K562 (cell line): ENCODE measurements at regions not wholly inside any gene's neighbourhood (a gene's known extent, or its start where the extent isn't known, plus 50 kb on each side); places are given as distances from the start of the nearest gene placed in this dataset.

ENCODE experiments used
- CAMTA2 ChIP-seq: fragments of 250-450 bp; sonication (Bioruptor Pico); conservative IDR thresholded peaks from 2 replicates; pipeline ENCODE4 v1.5.1; 2022
- CHCHD3 ChIP-seq: fragments of 250-450 bp; sonication (Bioruptor Pico); IDR thresholded peaks from 2 replicates; pipeline ENCODE4 v2.1.2; 2022; ENCODE audit warnings: mild to moderate bottlenecking
- CXXC5 ChIP-seq: fragments of 250-450 bp; sonication (Bioruptor Pico); IDR thresholded peaks from 2 replicates; pipeline ENCODE4 v1.8.0; 2022; ENCODE audit warnings: inconsistent platforms, mild to moderate bottlenecking, moderate library complexity
- EGR1 ChIP-seq: fragments of 450-650 bp; conservative IDR thresholded peaks from 2 replicates; pipeline ENCODE4 v1.6.1; 2017; ENCODE audit warnings: mild to moderate bottlenecking
- FOXK1 ChIP-seq: sonication (generic); formaldehyde crosslinking; IDR thresholded peaks from 2 replicates; pipeline ENCODE4 v1.8.0; 2022; ENCODE audit warnings: missing genetic modification reagents, mild to moderate bottlenecking, borderline replicate concordance
- GABPB2 ChIP-seq: fragments of 250-450 bp; sonication (Bioruptor Pico); conservative IDR thresholded peaks from 2 replicates; pipeline ENCODE4 v1.5.1; 2021; ENCODE audit warnings: mild to moderate bottlenecking
- KLF1 ChIP-seq: fragments of 450-650 bp; IDR thresholded peaks from 2 replicates; pipeline ENCODE4 v1.6.1; 2016; ENCODE audit warnings: missing genetic modification characterization, missing compliant biosample characterization
- NR2F6 ChIP-seq: fragments of 450-650 bp; formaldehyde crosslinking; IDR thresholded peaks from 2 replicates; pipeline ENCODE4 v1.4.0; 2020; ENCODE audit warnings: mild to moderate bottlenecking
- RCOR1 ChIP-seq, 2 experiments: IDR thresholded peaks; 2 replicates each; pipeline ENCODE4 v1.6.1; 2012; ENCODE audit warnings: low read depth in 2 of 2, low read length in 2 of 2, borderline replicate concordance in 1 of 2, improper control_type of control experiment in 1 of 2
- SLC30A9 ChIP-seq: fragments of 250-450 bp; sonication (Bioruptor Pico); IDR thresholded peaks from 2 replicates; pipeline ENCODE4 v1.8.0; 2022; ENCODE audit warnings: mild to moderate bottlenecking, moderate library complexity
- SRSF1 ChIP-seq: fragments of 200-400 bp; formaldehyde crosslinking; IDR thresholded peaks from 2 replicates; pipeline ENCODE4 v1.6.1; 2017; ENCODE audit warnings: mild to moderate bottlenecking, low read depth, low read length, moderate library complexity
- TAL1 ChIP-seq: fragments of 450-650 bp; IDR thresholded peaks from 2 replicates; pipeline ENCODE4 v1.6.1; 2016; ENCODE audit warnings: mild to moderate bottlenecking
- TRIM24 ChIP-seq, 2 experiments: fragments of 450-650 bp; IDR thresholded peaks; 2 replicates each; pipeline ENCODE4 v1.6.1; 2016
- U2AF2 ChIP-seq: fragments of 200-400 bp; formaldehyde crosslinking; optimal IDR thresholded peaks from 2 replicates; pipeline ENCODE3; 2017; ENCODE audit warnings: low read depth, mild to moderate bottlenecking, low read length
- ZC3H11A ChIP-seq: IDR thresholded peaks from 2 replicates; pipeline ENCODE4 v1.6.1; 2012; ENCODE audit warnings: low read depth, low read length, improper control_type of control experiment
- ZNF444 ChIP-seq: fragments of 250-450 bp; sonication (Bioruptor Pico); IDR thresholded peaks from 2 replicates; pipeline ENCODE4 v1.4.0; 2020; ENCODE audit warnings: mild to moderate bottlenecking, moderate library complexity
- ZNF696 ChIP-seq: fragments of 250-450 bp; sonication (Bioruptor Pico); conservative IDR thresholded peaks from 2 replicates; pipeline ENCODE4 v1.4.0; 2020; ENCODE audit warnings: mild to moderate bottlenecking, moderate library complexity
- TF ChIP-seq, protein P1 (sequence below): fragments of 250-450 bp; sonication (Bioruptor Pico); IDR thresholded peaks from 2 replicates; pipeline ENCODE4 v1.5.0; 2021
- TF ChIP-seq, protein P2 (sequence below): sonication (generic); formaldehyde crosslinking; IDR thresholded peaks from 2 replicates; pipeline ENCODE4 v1.8.0; 2022; ENCODE audit warnings: missing genetic modification reagents, mild to moderate bottlenecking, moderate library complexity, borderline replicate concordance
- TF ChIP-seq, protein P3 (sequence below): fragments of 250-450 bp; sonication (Bioruptor Pico); IDR thresholded peaks from 2 replicates; pipeline ENCODE4 v1.5.0; 2020; ENCODE audit warnings: mild to moderate bottlenecking, borderline replicate concordance

- TF ChIP-seq ZNF696 (CRISPR knock-in tag), result no peak
- peak; percentile 39; the same call in 1 of the 2 replicates for TF ChIP-seq KLF1
- TF ChIP-seq CXXC5 (CRISPR knock-in tag), result peak; percentile 10; the same call in 1 of the 2 replicates
- TF ChIP-seq U2AF2, result no peak
- TF ChIP-seq CHCHD3 (CRISPR knock-in tag), result no peak
- no peak for TF ChIP-seq TRIM24 (IDR thresholded peaks at IDR 0.05)
- no peak for TF ChIP-seq SLC30A9 (CRISPR knock-in tag)
- TF ChIP-seq, protein P1, sequence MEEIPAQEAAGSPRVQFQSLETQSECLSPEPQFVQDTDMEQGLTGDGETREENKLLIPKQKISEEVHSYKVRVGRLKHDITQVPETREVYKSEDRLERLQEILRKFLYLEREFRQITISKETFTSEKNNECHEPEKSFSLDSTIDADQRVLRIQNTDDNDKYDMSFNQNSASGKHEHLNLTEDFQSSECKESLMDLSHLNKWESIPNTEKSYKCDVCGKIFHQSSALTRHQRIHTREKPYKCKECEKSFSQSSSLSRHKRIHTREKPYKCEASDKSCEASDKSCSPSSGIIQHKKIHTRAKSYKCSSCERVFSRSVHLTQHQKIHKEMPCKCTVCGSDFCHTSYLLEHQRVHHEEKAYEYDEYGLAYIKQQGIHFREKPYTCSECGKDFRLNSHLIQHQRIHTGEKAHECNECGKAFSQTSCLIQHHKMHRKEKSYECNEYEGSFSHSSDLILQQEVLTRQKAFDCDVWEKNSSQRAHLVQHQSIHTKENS (CRISPR knock-in tag), result no peak
- TF ChIP-seq ZC3H11A, result no peak
- no peak for TF ChIP-seq SRSF1
- no peak for TF ChIP-seq TAL1
- TF ChIP-seq NR2F6 (CRISPR knock-in tag), result no peak
- TF ChIP-seq CAMTA2, result no peak
- TF ChIP-seq FOXK1 (CRISPR knock-in tag), result no peak
- TF ChIP-seq ZNF444 (CRISPR knock-in tag), result no peak
- no peak for TF ChIP-seq GABPB2 (CRISPR knock-in tag)
- peak; percentile 95 for TF ChIP-seq EGR1
- peak in 1 of 2 experiments; percentile 76; a peak in 2 of 4 replicates for TF ChIP-seq RCOR1 (IDR thresholded peaks at IDR 0.05; ENCODE audit: borderline replicate concordance in 1 of 2, low read depth in 2 of 2, low read length in 2 of 2)
- TF ChIP-seq, protein P2, sequence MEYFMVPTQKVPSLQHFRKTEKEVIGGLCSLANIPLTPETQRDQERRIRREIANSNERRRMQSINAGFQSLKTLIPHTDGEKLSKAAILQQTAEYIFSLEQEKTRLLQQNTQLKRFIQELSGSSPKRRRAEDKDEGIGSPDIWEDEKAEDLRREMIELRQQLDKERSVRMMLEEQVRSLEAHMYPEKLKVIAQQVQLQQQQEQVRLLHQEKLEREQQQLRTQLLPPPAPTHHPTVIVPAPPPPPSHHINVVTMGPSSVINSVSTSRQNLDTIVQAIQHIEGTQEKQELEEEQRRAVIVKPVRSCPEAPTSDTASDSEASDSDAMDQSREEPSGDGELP (CRISPR knock-in tag), result peak; percentile 57; the same call in 1 of the 2 replicates
- TF ChIP-seq, protein P3, sequence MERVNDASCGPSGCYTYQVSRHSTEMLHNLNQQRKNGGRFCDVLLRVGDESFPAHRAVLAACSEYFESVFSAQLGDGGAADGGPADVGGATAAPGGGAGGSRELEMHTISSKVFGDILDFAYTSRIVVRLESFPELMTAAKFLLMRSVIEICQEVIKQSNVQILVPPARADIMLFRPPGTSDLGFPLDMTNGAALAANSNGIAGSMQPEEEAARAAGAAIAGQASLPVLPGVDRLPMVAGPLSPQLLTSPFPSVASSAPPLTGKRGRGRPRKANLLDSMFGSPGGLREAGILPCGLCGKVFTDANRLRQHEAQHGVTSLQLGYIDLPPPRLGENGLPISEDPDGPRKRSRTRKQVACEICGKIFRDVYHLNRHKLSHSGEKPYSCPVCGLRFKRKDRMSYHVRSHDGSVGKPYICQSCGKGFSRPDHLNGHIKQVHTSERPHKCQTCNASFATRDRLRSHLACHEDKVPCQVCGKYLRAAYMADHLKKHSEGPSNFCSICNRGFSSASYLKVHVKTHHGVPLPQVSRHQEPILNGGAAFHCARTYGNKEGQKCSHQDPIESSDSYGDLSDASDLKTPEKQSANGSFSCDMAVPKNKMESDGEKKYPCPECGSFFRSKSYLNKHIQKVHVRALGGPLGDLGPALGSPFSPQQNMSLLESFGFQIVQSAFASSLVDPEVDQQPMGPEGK (CRISPR knock-in tag), result no peak
These were observed 122.3 kb upstream of the CIBAR2 start (continued) for GRCh38 chr16:85234310-85235204.
